ENCODE measurements at regions not wholly inside any gene's neighbourhood (a gene's known extent, or its start where the extent isn't known, plus 50 kb on each side); places are given as distances from the start of the nearest gene placed in this dataset.

GRCh38 chr4:151599863-151600262 is 160.9 kb downstream of the GATB start:
- no peak overlapping the region for H3K4me3 Mint-ChIP-seq
- H3K9ac ChIP-seq (ENCODE audit: extremely low read depth, low read length, poor library complexity, severe bottlenecking) = no peak overlapping the region
- peaks cover 9% of the 10 kb centered on the region for H3K9me3 Mint-ChIP-seq
- peaks cover 2% of the 10 kb centered on the region for H3K4me1 Mint-ChIP-seq
- H3K27me3 ChIP-seq (ENCODE audit: control insufficient read depth, insufficient read depth, low read length, poor library complexity, severe bottlenecking) = no peaks in the 10 kb centered on the region
- H3K27ac ChIP-seq (ENCODE audit: low read depth, low read length) = no peak overlapping the region
- no peak for DNase-seq
- no peaks in the 10 kb centered on the region for H3K9me3 ChIP-seq (ENCODE audit: control insufficient read depth, low read length)
- no peaks in the 10 kb centered on the region for H3K36me3 ChIP-seq (ENCODE audit: control insufficient read depth, insufficient read depth, low read length)
- TF ChIP-seq, protein P1, sequence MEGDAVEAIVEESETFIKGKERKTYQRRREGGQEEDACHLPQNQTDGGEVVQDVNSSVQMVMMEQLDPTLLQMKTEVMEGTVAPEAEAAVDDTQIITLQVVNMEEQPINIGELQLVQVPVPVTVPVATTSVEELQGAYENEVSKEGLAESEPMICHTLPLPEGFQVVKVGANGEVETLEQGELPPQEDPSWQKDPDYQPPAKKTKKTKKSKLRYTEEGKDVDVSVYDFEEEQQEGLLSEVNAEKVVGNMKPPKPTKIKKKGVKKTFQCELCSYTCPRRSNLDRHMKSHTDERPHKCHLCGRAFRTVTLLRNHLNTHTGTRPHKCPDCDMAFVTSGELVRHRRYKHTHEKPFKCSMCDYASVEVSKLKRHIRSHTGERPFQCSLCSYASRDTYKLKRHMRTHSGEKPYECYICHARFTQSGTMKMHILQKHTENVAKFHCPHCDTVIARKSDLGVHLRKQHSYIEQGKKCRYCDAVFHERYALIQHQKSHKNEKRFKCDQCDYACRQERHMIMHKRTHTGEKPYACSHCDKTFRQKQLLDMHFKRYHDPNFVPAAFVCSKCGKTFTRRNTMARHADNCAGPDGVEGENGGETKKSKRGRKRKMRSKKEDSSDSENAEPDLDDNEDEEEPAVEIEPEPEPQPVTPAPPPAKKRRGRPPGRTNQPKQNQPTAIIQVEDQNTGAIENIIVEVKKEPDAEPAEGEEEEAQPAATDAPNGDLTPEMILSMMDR (conservative IDR thresholded peaks at IDR 0.05) = no peak
- H3K36me3 Mint-ChIP-seq (ENCODE audit: low read depth) = peaks cover 15% of the 10 kb centered on the region
- no peaks in the 10 kb centered on the region for H3K27me3 Mint-ChIP-seq (ENCODE audit: insufficient read depth)
- no peak overlapping the region for H3K4me3 ChIP-seq (ENCODE audit: low read length)
- no peaks in the 10 kb centered on the region for H3K4me1 ChIP-seq (ENCODE audit: control insufficient read depth, insufficient read depth, low read length)
- no peak overlapping the region for H3K27ac Mint-ChIP-seq
- 71 to 93% methylated on average over 1 to 2 of the region's 2 CpGs for WGBS, 2 experiments (ENCODE audit: insufficient coverage in 1 of 2, insufficient read length in 1 of 2)

GRCh38 chr4:151600432-151600831 is 160.4 kb downstream of the GATB start:
- TF ChIP-seq, protein P1 (conservative IDR thresholded peaks at IDR 0.05) = no peak
- no peaks in the 10 kb centered on the region for H3K27me3 Mint-ChIP-seq (ENCODE audit: insufficient read depth)
- peaks cover 2% of the 10 kb centered on the region for H3K4me1 Mint-ChIP-seq
- WGBS, 2 experiments (ENCODE audit: insufficient coverage in 1 of 2, insufficient read length in 1 of 2) = 80 to 91% methylated on average over 1 to 3 of the region's 3 CpGs
- no peak overlapping the region for H3K4me3 ChIP-seq (ENCODE audit: low read length)
- no peak overlapping the region for H3K27ac ChIP-seq (ENCODE audit: low read depth, low read length)
- H3K36me3 Mint-ChIP-seq (ENCODE audit: low read depth) = peaks cover 15% of the 10 kb centered on the region
- H3K9ac ChIP-seq (ENCODE audit: extremely low read depth, low read length, poor library complexity, severe bottlenecking) = no peak overlapping the region
- H3K9me3 ChIP-seq (ENCODE audit: control insufficient read depth, low read length) = no peaks in the 10 kb centered on the region
- no peaks in the 10 kb centered on the region for H3K36me3 ChIP-seq (ENCODE audit: control insufficient read depth, insufficient read depth, low read length)
- no peak overlapping the region for H3K27ac Mint-ChIP-seq
- H3K4me3 Mint-ChIP-seq = no peak overlapping the region
- no peaks in the 10 kb centered on the region for H3K27me3 ChIP-seq (ENCODE audit: control insufficient read depth, insufficient read depth, low read length, poor library complexity, severe bottlenecking)
- H3K9me3 Mint-ChIP-seq = peaks cover 9% of the 10 kb centered on the region
- H3K4me1 ChIP-seq (ENCODE audit: control insufficient read depth, insufficient read depth, low read length) = no peaks in the 10 kb centered on the region
- DNase-seq = no peak

DNA sequence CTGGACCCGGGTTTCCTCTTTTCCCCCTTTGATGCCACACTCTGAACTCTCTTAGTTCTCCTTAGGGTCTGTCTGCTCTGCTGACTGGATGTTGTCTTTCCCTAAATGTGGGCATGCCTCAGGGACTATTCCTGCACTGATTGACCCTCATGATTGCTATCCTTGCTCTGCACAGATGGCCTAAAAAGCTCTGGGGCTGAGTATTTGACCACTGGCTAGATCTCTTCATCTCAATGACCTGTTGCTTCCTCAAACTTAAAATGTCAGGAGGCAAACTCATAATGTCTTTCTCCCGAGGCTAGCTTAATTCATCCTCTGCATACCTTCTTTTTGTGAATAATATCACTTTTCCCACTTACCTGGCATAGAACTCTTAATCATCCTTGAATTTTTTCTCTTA is 157.4 kb downstream of the GATB start:
- no peaks in the 10 kb centered on the region for H3K36me3 ChIP-seq (ENCODE audit: control insufficient read depth, insufficient read depth, low read length)
- TF ChIP-seq, protein P1 (conservative IDR thresholded peaks at IDR 0.05) = no peak
- no peaks in the 10 kb centered on the region for H3K27me3 ChIP-seq (ENCODE audit: control insufficient read depth, insufficient read depth, low read length, poor library complexity, severe bottlenecking)
- Mint-ChIP-seq H3K27ac (no peak overlapping the region), H3K36me3 (ENCODE audit: low read depth) (peaks cover 15% of the 10 kb centered on the region), H3K27me3 (ENCODE audit: insufficient read depth) (no peaks in the 10 kb centered on the region), H3K4me1 (no peaks in the 10 kb centered on the region), H3K4me3 (no peak overlapping the region), H3K9me3 (peaks cover 9% of the 10 kb centered on the region)
- WGBS, 2 experiments (ENCODE audit: insufficient coverage in 1 of 2, insufficient read length in 1 of 2) = 92% methylated on average over 2 of the region's 2 CpGs
- H3K4me1 ChIP-seq (ENCODE audit: control insufficient read depth, insufficient read depth, low read length) = no peaks in the 10 kb centered on the region
- no peak overlapping the region for H3K4me3 ChIP-seq (ENCODE audit: low read length)
- H3K27ac ChIP-seq (ENCODE audit: low read depth, low read length) = no peak overlapping the region
- no peak overlapping the region for H3K9ac ChIP-seq (ENCODE audit: extremely low read depth, low read length, poor library complexity, severe bottlenecking)
- no peak for DNase-seq
- no peaks in the 10 kb centered on the region for H3K9me3 ChIP-seq (ENCODE audit: control insufficient read depth, low read length)

Measured in endodermal cell (in vitro differentiated cells).